SU-DHL-6 (cell line): ENCODE measurements at regions not wholly inside any gene's neighbourhood (a gene's known extent, or its start where the extent isn't known, plus 50 kb on each side); places are given as distances from the start of the nearest gene placed in this dataset.

Experiments used
- H2AFZ ChIP-seq: fragments of 200-600 bp; sonication (generic); 2 replicates; pipeline ENCODE4 v1.6.1; 2014; ENCODE audit warnings: low read depth, mild to moderate bottlenecking, moderate library complexity, mixed read lengths, antibody characterized with exemption, low read length; ENCODE audit not compliant: severe bottlenecking
- H3F3A ChIP-seq: fragments of 200-600 bp; shearing (Covaris generic); 2 replicates; pipeline ENCODE4 v1.6.0; 2016; ENCODE audit warnings: antibody characterized with exemption, mild to moderate bottlenecking; ENCODE audit not compliant: insufficient read depth
- H3K27ac ChIP-seq: fragments of 200-600 bp; sonication (generic); 2 replicates; pipeline ENCODE4 v1.5.1; 2016; ENCODE audit warnings: low read depth, mild to moderate bottlenecking, low read length, moderate library complexity, mixed read lengths
- H3K27me3 ChIP-seq: fragments of 200-600 bp; sonication (generic), shearing (Covaris generic); 2 replicates; pipeline ENCODE4 v1.6.0; 2014; ENCODE audit warnings: mild to moderate bottlenecking, low read length
- H3K36me3 ChIP-seq: fragments of 200-600 bp; sonication (generic); 2 replicates; pipeline ENCODE4 v1.6.1; 2014; ENCODE audit warnings: mild to moderate bottlenecking, low read length, mixed read lengths
- H3K4me2 ChIP-seq: fragments of 300-600, 200-600 bp; shearing (Covaris generic), sonication (generic); 2 replicates; pipeline ENCODE4 v1.6.0; 2014; ENCODE audit warnings: low read length, low read depth, mild to moderate bottlenecking; ENCODE audit not compliant: poor library complexity, severe bottlenecking
- H3K4me3 ChIP-seq: fragments of 200-600 bp; sonication (generic); 2 replicates; pipeline ENCODE4 v1.5.1; 2014; ENCODE audit warnings: antibody characterized with exemption, low read length, mild to moderate bottlenecking, mixed read lengths; ENCODE audit not compliant: insufficient read depth, poor library complexity, severe bottlenecking
- H3K79me2 ChIP-seq: fragments of 200-600 bp; sonication (generic); 2 replicates; pipeline ENCODE4 v1.6.1; 2014; ENCODE audit warnings: mild to moderate bottlenecking, low read length, moderate library complexity; ENCODE audit not compliant: insufficient read depth
- H3K9ac ChIP-seq: fragments of 200-600 bp; sonication (generic); 2 replicates; pipeline ENCODE4 v1.7.0; 2014; ENCODE audit warnings: mild to moderate bottlenecking, low read length
- H3K9me2 ChIP-seq: fragments of 200-600 bp; sonication (generic); replicated peaks from 2 replicates; pipeline ENCODE4 v1.6.1; 2014; ENCODE audit warnings: low read length; ENCODE audit not compliant: insufficient read depth
- H3K9me3 ChIP-seq: fragments of 200-600 bp; sonication (generic); 2 replicates; pipeline ENCODE4 v1.6.1; 2014; ENCODE audit warnings: low read length, mixed read lengths; ENCODE audit not compliant: insufficient read depth
- H4K20me1 ChIP-seq: fragments of 200-600 bp; sonication (generic); 2 replicates; pipeline ENCODE4 v1.6.1; 2014; ENCODE audit warnings: low read depth, mild to moderate bottlenecking, antibody characterized with exemption, low read length, moderate library complexity, mixed read lengths
- CTCF ChIP-seq: fragments of 200-600 bp; sonication (generic); IDR thresholded peaks from one replicate; pipeline ENCODE4 v1.5.1; 2017; ENCODE audit warnings: antibody characterized with exemption, mild to moderate bottlenecking, low read length, moderate library complexity; ENCODE audit not compliant: insufficient read depth, poor library complexity, severe bottlenecking
- EZH2phosphoT487 ChIP-seq: fragments of 200-600 bp; sonication (generic), shearing (Covaris generic); conservative IDR thresholded peaks from 2 replicates; pipeline ENCODE4 v1.6.1; 2018; ENCODE audit warnings: mild to moderate bottlenecking, antibody characterized with exemption, low read length, moderate library complexity, mixed read lengths

DNA sequence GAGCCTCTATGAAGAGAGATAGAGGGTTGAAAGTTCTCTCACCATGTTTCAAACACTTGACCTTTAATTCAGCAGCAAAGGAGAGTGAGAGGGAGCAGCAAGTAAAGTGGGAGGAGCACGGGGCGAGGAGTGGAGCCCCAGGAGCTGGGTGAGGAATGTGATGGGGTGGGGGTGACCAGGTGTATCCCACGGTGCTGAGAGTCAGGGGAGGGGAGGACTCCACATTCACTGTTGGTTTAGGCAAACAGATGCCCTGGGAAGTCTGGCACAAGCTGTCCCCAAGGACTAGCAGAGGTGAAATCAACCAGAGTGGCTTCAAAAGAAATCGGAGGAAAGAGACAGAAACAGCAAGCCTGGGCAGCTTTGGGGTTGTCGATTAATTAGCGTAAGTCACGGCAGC, 101.8 kb upstream of the PITRM1 start:
- Histone ChIP-seq H3K4me2 (no peak overlapping the region), H3K79me2 (no peaks in the 10 kb centered on the region), H3K4me3 (no peak overlapping the region), H4K20me1 (no peaks in the 10 kb centered on the region), H3K27me3 (no peaks in the 10 kb centered on the region; the same call in 1 of the 2 replicates), H3K9me3 (no peaks in the 10 kb centered on the region), H2AFZ (no peak overlapping the region), H3F3A (no peaks in the 10 kb centered on the region), H3K9ac (no peak overlapping the region), H3K27ac (no peak overlapping the region), H3K9me2 (no peaks in the 10 kb centered on the region), H3K36me3 (no peaks in the 10 kb centered on the region)
- TF ChIP-seq EZH2phosphoT487 (no peak), CTCF (no peak)

DNA sequence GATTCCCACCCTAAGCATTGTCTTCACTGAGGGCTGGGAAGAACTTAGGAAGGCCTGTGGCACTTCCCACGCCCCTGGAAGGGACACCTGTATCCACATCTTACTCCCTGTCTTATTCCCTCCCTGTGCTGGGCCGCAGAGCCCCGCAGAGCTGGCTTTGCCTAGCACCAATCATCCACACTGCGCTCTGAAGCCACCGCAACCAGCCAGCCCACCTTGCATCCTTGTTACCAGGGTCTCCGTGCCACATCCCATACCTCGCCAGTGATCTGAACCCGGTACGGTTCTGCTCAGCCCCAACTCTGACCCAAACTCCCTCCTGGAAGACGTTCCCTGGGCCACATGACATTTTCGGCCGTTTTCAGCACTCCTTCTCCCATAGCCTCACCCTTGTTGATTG, 101.4 kb upstream of the PITRM1 start:
- no peaks in the 10 kb centered on the region for H3K79me2 ChIP-seq
- TF ChIP-seq CTCF: no peak
- no peak for TF ChIP-seq EZH2phosphoT487

GRCh38 chr10:3272300-3272699, 99.7 kb upstream of the PITRM1 start:
- H3K9me3 ChIP-seq: no peaks in the 10 kb centered on the region
- H3K4me3 ChIP-seq: no peak overlapping the region
- H3K9ac ChIP-seq: no peak overlapping the region
- no peak overlapping the region for H3K4me2 ChIP-seq
- no peak overlapping the region for H3K27ac ChIP-seq
- H3K36me3 ChIP-seq: no peaks in the 10 kb centered on the region
- no peaks in the 10 kb centered on the region for H3F3A ChIP-seq
- no peaks in the 10 kb centered on the region for H3K79me2 ChIP-seq
- TF ChIP-seq EZH2phosphoT487 (no peak), CTCF (no peak)
- H2AFZ ChIP-seq: no peak overlapping the region
- no peaks in the 10 kb centered on the region for H4K20me1 ChIP-seq
- no peaks in the 10 kb centered on the region; the same call in 1 of the 2 replicates for H3K27me3 ChIP-seq
- H3K9me2 ChIP-seq: no peaks in the 10 kb centered on the region

More for the DNA sequence above, 101.4 kb upstream of the PITRM1 start:
- Histone ChIP-seq H3K9me2 (no peaks in the 10 kb centered on the region), H3K4me3 (no peak overlapping the region), H3K4me2 (no peak overlapping the region), H3F3A (no peaks in the 10 kb centered on the region), H2AFZ (no peak overlapping the region), H3K27ac (no peak overlapping the region), H4K20me1 (no peaks in the 10 kb centered on the region), H3K9ac (no peak overlapping the region), H3K9me3 (no peaks in the 10 kb centered on the region), H3K36me3 (no peaks in the 10 kb centered on the region), H3K27me3 (no peaks in the 10 kb centered on the region; the same call in 1 of the 2 replicates)
